ENCODE measurements at regions not wholly inside any gene's neighbourhood (a gene's known extent, or its start where the extent isn't known, plus 50 kb on each side); places are given as distances from the start of the nearest gene placed in this dataset.

DNA sequence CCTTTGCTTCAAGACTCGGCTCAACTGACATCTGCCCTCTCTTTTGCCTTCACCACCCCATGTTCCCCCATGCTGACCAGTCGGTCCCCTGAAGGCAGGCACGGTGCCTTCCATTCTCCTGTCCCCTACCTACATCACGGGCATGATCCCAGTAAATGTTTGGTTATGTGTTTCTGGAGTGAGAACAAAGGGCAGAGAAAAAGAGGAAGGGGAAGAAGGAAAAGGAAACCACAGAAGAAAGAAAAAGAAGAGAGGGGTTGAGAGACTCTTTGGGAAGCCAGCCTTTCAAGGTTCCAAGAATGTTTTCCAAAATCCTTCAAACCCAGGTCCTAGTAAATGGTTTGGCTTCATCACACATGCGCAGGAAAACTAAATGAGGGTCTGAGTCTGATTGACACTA, 84.9 kb downstream of the CDC7 start:
- no peak for TF ChIP-seq POLR2A (IDR thresholded peaks at IDR 0.05)
- TF ChIP-seq, protein P1, sequence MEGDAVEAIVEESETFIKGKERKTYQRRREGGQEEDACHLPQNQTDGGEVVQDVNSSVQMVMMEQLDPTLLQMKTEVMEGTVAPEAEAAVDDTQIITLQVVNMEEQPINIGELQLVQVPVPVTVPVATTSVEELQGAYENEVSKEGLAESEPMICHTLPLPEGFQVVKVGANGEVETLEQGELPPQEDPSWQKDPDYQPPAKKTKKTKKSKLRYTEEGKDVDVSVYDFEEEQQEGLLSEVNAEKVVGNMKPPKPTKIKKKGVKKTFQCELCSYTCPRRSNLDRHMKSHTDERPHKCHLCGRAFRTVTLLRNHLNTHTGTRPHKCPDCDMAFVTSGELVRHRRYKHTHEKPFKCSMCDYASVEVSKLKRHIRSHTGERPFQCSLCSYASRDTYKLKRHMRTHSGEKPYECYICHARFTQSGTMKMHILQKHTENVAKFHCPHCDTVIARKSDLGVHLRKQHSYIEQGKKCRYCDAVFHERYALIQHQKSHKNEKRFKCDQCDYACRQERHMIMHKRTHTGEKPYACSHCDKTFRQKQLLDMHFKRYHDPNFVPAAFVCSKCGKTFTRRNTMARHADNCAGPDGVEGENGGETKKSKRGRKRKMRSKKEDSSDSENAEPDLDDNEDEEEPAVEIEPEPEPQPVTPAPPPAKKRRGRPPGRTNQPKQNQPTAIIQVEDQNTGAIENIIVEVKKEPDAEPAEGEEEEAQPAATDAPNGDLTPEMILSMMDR (IDR thresholded peaks at IDR 0.05) = no peak
